ENCODE measurements at regions not wholly inside any gene's neighbourhood (a gene's known extent, or its start where the extent isn't known, plus 50 kb on each side); places are given as distances from the start of the nearest gene placed in this dataset.

GRCh38 chr5:124683917-124684555 is 62.4 kb downstream of the ZNF608 start:
- TF ChIP-seq, protein P1, sequence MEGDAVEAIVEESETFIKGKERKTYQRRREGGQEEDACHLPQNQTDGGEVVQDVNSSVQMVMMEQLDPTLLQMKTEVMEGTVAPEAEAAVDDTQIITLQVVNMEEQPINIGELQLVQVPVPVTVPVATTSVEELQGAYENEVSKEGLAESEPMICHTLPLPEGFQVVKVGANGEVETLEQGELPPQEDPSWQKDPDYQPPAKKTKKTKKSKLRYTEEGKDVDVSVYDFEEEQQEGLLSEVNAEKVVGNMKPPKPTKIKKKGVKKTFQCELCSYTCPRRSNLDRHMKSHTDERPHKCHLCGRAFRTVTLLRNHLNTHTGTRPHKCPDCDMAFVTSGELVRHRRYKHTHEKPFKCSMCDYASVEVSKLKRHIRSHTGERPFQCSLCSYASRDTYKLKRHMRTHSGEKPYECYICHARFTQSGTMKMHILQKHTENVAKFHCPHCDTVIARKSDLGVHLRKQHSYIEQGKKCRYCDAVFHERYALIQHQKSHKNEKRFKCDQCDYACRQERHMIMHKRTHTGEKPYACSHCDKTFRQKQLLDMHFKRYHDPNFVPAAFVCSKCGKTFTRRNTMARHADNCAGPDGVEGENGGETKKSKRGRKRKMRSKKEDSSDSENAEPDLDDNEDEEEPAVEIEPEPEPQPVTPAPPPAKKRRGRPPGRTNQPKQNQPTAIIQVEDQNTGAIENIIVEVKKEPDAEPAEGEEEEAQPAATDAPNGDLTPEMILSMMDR (IDR thresholded peaks at IDR 0.05) = no peak
- TF ChIP-seq ELF1 (IDR thresholded peaks at IDR 0.05) (no peak), RCOR1 (IDR thresholded peaks at IDR 0.05; ENCODE audit: low read length) (no peak)

All from SK-N-SH (cell line).